HG02870 (cell line): ENCODE measurements at regions not wholly inside any gene's neighbourhood (a gene's known extent, or its start where the extent isn't known, plus 50 kb on each side); places are given as distances from the start of the nearest gene placed in this dataset.

Experiments used
- ATAC-seq: cut with Tn5 transposase; IDR thresholded peaks from one replicate; pipeline ENCODE4 v1.9.1; 2021; ENCODE audit warnings: mild to moderate bottlenecking, moderate library complexity; ENCODE audit not compliant: unreplicated experiment

DNA sequence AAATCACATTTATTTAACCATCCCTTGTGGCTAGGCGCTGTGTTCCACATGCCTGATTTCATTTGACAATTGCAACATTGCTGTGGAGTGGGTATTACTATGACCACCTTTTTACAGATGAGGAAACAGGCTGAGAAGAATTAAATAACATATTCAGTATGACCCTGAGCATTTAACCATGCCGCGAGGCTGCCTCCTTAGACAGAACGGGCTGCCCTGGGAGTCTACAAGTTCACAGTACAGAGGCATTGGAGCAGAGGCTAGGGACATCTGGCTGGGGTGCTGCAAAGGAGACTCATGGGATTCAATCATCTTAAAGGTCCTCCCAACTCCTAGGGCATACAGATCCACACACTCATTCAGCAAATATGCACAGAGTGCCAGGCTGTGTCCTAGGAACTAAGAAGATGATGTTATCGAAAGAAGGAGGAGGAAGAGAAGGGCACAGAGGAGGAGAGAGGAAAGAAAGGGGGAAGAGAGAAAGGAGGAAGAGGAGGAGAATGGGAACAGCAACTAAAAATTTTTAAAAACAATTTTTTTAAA, 164.7 kb upstream of the CCND2 start:
- no peak for ATAC-seq

GRCh38 chr12:4107911-4108697, 165.5 kb upstream of the CCND2 start:
- no peak for ATAC-seq

DNA sequence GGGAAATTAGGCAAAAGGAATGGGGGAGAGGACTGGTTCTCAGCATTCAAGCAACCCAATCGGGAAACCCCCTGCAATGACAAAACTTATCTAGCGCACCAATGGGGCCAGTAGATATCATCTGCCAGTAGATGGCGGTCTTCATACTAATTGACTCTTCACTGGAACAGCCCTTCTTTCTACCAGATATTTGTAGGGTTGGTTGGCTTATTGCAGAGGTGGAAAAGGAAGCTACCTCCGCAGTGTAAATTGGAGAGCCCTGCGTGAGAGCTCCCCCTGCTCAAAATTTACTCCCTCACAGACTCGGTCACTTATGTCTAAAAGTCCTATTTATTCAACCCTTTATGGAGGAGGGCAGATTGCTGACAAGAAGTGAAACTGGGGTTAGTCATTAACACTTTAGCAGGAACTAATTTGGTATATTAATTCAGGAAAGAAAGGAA, 166.1 kb upstream of the CCND2 start:
- ATAC-seq = peak; percentile 69

GRCh38 chr12:4106621-4107020, 166.9 kb upstream of the CCND2 start:
- ATAC-seq = no peak

- no peak for ATAC-seq
Measured at GRCh38 chr12:4104722-4105244, 168.8 kb upstream of the CCND2 start.

DNA sequence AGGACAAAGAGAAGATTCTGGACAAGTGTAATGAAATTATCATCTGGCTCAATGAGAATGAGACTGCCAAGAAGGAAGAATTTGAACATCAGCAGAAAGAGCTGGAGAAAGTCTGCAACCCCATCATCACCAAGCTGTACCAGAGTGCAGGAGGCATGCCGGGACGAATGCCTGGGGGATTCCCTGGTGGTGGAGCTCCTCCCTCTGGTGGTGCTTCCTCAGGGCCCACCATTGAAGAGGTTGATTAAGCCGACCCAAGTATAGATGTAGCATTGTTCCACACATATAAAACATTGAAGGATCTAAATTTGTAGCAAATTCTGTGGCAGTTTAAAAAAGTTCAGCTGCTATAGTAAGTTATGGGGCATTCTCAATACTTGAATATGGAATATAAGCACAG, 174.3 kb upstream of the CCND2 start:
- no peak for ATAC-seq

GRCh38 chr12:4091016-4091743, 182.4 kb upstream of the CCND2 start:
- ATAC-seq = no peak

DNA sequence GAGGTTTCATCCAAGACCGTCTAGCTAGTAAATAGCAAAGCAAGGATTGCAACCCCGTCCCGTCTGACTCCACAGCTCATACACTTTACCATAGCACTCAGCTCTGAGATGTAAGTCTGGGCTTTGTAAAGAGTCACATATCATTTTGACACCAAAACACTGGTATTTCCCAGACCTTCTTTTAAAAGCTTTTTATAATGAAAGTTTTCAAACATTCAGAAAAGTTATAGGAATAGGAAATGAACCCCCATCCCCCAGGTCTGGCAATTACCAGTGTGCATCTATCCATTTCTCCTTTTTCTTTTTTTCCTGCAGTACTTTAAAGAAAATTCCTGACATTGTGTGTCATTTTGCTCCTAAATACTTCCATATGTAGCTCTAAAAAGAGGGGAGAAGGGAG, 183.6 kb upstream of the CCND2 start:
- ATAC-seq = no peak

- no peak for ATAC-seq
Measured at GRCh38 chr12:4089121-4089606, 184.4 kb upstream of the CCND2 start.

- ATAC-seq = no peak
Measured at GRCh38 chr12:4088451-4088850, 185.1 kb upstream of the CCND2 start.

GRCh38 chr12:4086481-4086880, 187.1 kb upstream of the CCND2 start:
- ATAC-seq = no peak

GRCh38 chr12:4084573-4084972, 189.0 kb upstream of the CCND2 start:
- ATAC-seq = no peak

- ATAC-seq = no peak
Measured at GRCh38 chr12:4082809-4083403, 190.7 kb upstream of the CCND2 start.

GRCh38 chr12:4080213-4080612, 193.3 kb upstream of the CCND2 start:
- ATAC-seq = no peak

DNA sequence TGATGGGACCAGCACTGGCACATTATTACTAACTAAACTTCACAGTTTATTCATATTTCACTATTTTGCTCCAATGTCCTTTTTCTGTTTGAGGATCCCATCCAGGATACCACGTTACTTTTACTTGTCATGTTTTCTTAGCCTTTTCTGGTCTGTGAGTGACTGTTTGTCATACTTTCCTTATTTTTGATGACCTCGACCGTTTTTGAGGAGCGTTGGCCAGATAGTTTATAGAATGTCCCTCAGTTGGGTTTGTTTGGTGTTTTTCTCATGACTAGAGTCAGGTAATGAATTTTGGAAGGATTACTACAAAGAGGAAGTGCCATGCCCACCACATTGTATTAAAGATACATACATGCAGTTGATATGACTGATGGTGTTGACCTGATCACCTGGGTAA, 199.4 kb upstream of the CCND2 start:
- no peak for ATAC-seq

DNA sequence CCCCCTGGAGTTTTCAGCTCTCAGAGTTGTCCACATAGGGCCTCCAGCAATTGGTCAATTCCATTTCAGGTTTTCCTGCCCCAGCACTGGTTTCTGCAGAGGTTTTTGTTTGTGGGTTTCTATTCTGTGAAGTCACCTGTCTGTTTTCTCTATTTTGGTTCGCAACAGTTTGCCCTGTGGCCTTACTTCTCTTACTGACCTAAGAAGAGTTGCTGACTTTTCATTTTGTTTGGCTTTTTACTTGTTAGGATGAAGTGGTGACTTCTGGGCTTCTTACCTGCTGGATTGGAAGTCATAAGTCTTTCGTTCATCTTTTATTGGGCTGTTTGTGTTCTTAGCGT, 196.4 kb upstream of the PARP11 start:
- ATAC-seq = no peak

GRCh38 chr12:4068981-4069669, 195.9 kb upstream of the PARP11 start:
- no peak for ATAC-seq

DNA sequence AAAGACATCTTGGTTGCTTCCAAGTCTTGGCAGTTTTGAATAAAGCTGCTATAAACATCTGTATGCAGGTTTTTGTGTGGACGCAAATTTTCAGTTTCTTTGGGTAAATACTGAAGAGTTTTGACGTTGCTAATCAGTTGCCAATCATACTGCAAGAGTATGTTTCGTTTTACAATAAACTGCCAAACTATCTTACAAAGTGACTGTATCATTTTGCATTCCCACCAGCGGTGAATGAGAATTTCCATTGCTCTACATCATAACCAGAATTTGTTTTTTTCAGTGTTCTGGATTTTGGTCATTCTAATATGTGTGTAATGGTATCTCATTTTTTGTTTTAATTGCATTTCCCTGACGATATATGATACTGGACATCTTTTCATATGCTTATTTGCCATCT, 190.8 kb upstream of the PARP11 start:
- no peak for ATAC-seq

- no peak for ATAC-seq
Measured at GRCh38 chr12:4059898-4060568, 186.8 kb upstream of the PARP11 start.
